ENCODE measurements at regions not wholly inside any gene's neighbourhood (a gene's known extent, or its start where the extent isn't known, plus 50 kb on each side); places are given as distances from the start of the nearest gene placed in this dataset.

DNA sequence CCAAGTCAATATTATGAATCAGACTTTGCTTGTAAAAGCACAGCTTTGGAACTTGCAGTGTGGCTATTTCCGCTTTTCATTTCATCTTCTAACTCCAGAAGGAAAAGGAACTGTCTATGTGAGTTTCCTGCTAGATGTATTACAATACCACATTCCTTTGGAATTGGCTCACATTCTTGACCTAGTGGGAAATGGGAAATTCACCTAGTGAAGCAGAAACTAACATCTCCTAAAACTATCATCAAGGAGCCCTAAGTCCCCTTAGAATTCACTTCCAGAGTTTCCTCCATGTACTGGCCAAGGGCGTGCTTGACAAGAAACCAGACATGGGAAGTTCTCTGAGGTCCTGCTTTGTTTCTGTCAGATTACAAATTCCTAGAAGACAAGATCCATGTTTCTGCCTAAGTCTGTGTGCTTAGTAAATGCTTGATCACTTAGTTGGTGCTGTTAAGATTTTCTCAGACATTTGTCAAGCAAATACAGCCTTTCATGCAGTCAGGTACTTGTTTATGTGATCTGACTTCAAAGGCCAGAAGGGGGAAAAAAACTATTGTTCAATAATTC is 275.7 kb upstream of the FN1 start:
- DNase-seq: no peak

DNA sequence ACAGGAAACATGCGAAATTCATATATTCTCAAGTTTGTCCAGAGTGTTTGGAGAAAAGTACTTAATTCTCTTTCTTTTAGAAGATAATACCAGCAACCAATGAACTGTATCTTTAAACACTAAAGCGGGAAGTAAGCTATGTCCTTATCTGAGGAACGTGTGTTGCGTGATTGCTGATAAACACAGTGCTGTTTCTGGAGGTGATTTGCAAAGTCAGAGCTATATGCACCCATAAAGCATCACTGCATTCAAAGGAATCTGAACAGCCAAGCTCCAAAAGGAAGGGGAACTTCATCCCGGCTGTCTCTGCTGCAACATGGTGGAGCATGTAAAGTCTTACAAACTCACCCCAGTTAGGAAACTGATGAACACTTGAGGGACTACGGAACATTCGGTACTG is 271.7 kb upstream of the FN1 start:
- no peak for DNase-seq

DNA sequence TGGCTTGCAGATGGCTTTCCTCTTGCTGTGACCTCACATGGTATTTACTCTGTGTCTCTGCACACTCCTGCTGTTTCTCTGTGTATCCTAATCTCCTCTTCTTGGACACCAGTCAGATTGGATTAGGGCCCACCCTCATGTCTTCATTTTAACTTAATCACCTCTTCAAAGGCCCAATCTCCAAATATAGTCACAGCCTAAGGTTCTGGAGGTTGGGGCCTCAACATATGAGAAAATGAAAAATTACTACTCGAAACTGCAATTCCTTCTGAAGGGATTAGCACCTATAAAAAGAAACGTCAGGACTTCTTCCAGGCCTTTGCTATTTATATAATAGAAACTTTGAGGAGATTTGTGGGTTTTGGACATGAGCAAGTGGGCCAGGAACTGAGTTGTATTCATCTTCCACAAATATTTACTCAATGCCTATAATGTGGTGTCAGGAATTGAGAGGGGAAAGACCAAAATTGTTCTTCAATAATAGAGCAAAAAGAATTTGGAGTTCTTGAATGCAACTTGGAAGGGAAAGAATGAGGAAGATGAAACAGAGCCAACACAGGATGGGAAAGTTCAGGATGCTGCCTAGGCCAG is 270.0 kb upstream of the FN1 start:
- peak in 1 of 2 experiments; percentile 39 for DNase-seq

DNA sequence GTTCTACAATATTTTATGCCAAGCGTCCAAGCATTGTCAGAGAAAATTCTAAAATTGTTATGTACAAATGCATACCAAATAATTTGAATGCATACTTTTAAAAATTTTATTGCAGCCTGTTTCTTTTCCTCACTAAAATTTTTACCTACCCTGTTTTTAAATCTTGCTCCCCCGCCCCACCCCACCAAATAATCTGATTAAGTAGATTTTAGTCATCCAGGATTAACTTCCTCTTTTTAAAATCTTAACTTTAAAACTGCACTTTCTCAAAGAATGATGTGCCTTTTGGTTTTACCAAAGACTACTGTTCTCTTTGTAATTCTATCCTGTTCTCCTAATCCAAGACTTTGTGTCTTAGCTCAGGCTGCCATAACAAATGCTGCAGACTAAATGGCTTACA is 269.4 kb upstream of the FN1 start:
- DNase-seq: no peak

DNA sequence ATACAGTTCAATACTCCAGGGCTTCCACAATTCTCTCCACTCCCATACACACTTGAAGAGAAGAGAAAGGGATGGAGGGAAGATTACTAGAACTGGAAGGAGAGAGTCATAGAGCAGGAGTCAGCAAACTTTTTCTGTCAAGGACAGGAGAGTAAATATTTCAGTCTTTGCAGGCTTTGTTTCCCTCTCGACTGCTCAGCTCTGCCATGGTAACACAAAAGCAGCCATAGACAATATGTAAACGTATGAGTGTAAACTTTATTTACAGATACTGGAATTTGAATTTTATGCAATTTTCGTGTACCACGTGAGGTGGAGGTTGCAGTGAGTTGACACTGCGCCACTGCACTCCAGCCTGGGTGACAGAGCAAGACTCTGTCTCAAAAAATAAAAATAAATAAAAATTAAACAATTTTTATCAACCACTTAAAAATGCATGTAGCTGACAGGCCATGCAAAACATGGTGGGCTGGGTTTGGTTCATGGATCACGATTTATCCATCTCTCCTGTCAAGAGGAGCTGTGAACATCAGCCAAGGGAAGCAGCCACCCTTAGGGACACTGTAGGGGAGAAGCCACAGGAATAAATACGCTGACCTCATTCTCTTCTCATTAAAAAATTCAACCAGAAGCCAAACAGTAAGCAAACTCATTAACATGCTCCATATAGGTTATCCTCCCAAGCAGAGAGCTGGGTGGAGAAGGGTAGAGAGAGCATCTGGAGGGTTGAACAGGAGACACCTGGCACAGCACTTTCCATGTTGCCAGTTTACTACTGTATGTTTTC is 266.4 kb upstream of the FN1 start:
- no peak for DNase-seq

DNA sequence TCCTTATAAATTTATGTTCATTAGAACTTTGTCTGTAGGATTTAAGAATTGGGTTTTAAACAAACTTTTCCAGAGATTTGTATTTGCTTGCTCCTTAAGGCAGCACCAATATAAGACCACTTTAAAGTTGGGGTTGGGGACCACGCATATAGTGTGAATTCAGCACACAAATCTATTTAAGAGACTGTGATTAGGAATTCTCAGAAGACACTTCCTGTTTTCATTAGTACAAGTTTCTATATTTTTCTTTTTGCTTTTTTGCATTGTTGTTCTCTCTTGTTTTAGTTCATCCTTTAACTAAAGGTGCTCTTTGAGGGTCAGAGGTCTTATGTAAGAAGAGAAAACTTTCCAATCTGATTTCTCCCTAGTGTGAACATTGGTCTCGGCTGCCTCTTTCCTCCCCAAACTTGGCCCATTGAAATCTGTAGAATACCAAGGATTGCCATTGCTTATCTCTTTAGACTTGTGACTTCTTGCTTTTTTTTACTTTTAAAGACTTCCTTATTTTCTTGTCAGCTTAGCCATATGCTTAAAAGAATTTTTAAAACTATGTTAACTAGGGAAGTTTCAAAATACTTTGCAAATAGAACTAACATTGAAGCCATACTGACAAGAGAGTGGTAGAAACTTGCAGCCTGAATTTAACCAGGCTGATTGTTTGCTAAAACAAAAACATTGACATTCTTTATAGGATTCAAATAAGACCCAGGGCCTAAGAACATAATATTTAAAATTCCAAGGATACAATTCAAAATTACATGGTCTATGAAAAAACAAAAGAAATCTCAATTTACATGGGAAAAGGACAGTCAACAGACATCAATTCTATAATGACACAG is 264.1 kb upstream of the FN1 start:
- no peak for DNase-seq

DNA sequence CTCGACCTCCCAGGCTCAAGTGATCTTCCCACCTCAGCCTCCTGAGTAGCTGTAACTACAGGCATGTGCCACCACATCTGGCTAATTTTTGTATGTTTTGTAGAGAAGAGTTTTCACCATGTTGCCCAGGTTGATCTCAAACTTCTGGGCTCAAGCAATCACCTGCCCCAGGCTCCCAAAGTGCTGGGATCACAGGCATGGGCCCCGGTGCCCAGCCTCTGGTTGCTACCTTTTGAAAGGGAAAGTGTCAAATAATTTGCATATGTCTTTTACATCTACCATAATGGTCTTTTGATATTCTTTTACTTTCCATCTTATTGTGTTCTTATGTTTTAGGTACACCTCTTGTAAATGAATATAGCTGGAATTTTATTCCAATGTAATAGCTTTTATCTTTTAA is 263.1 kb upstream of the FN1 start:
- DNase-seq: no peak

DNA sequence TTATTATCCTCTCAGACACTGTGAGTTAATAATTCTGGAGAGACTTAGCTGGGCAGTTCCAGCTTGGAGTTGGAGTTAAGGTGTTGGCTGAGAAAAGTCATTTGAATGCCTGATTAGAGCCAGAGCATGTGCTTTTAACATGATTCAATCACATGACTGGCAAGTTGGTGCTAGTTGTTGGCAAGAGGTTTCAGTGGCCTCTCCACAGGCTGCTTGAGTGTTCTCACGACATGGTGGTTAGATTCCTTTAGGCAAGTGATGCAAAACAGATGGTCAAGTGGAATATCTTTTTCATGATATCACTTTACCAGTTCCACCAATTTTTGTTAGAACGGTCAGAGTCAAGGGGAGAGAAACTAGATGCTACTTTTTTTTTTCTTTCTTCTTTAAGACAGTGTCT is 262.7 kb upstream of the FN1 start:
- peak in 1 of 2 experiments; percentile 66 for DNase-seq

DNA sequence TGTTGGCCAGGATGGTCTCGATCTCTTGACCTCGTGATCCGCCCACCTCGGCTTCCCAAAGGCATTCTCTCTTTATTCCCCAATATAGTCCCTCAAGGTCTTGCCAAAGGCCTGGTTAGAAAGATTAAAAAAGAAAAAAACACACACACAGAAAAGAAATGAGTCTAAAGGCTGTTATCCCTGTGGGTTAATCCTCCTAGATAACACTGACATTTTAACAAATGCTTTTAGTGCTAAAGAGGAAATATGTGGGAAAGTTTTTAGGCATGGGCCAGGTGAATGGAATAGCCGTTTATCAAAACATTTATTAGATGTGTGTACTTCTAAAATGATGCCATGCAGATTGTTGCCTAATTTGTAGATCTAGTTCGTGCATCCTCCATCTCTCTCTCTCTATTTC is 261.6 kb upstream of the FN1 start:
- no peak for DNase-seq

DNA sequence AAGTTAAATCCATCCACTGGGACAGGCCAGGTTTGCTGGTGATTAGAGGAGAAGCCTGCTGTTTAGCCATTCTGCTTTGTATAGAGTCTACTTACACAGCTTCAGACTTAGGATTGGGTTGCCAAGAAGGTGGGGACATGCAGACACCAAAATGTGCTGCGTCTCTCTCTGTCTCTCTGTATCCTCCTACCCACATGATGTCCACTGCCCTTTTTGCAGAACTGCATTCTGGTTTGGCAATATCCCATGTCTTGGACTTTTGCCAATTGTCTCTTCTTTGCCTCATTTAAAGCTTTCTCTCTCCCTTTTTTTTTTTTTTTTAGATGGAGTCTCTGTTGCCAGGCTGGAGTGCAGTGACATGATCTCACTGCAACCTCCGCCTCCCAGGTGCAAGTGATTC is 261.1 kb upstream of the FN1 start:
- peak in 1 of 2 experiments; percentile 12 for DNase-seq

DNA sequence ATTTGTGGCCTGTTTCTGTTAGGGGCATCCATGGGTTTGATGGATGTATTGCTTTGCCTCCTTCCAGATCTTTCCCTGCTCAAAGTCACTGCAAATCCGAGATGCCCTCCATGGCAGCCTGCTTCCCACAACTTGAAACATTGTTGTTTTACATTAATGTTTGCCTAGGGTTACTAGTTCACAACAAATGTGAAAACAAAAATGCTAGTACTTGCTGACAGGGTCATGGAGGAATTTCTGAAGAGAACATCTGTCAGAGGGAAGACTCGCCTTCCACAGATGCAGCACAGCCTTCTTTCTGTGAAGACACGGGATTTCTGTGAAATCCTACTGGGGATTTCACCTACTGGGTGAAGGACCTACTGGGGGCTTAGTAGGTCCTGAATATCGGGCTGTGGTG is 260.0 kb upstream of the FN1 start:
- DNase-seq: no peak

DNA sequence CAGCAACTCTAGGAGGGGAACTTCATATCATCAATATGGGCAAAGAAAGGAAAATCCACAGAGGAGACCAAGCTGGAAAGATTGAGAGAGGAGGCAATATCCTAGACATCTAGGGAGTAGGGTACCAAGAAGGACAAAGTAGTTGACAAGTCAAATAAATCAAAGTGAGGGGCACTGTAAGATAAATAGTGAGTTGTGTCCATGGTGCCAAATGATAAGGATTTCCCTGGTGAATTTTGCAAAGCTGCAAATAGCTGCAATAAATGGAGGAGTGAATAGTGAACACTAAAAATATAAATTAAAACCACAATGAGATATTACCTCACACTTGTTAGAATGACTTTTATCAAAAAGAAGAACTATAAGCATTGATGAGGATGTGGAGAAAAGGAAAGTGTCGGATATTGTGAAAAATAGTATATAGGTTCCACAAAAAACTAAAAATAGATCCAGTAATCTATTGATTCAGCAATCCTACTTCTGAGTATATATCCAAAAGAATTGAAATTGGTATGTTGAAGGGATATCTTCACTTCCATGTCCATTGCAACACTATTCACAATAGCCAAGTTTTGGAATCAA is 258.2 kb upstream of the FN1 start:
- no peak for DNase-seq

DNA sequence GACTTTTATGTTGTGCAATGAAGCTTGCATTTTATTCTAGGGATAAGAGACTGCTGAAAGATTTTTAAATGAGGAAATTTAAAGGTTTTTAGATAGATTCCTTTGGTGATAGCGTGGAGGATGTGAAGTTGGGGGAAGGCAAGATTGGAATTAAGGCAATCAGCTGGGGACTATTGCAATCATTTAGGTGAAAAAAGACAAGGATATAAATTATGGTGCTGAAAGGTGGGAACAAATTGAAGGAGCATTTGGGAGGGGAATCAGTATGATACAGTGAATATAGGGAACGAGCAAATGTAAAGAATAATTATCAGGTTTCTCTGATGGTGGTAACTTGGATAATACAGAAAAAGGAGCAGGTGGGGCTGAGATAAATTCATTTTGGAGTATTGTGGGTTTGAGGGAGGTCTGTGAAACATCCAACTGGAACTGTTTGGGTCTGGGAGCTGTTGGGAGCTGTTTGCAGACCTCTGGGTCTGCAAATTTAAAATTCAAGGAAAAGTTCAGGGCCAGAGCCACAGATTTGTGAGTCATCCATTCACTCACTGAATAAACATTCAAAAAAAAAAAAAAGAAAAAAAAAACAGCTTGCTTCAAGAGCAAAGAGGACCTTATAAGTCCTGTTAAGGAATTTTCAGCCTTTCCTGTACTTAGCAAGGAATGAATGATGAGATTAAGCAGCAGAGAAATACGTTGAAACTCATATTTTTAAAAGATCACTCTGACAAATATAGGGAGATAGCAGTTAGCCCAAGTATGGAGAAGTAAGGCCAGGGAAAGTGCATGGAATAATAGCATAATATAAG is 257.5 kb upstream of the FN1 start:
- peak in 1 of 2 experiments; percentile 8 for DNase-seq

DNA sequence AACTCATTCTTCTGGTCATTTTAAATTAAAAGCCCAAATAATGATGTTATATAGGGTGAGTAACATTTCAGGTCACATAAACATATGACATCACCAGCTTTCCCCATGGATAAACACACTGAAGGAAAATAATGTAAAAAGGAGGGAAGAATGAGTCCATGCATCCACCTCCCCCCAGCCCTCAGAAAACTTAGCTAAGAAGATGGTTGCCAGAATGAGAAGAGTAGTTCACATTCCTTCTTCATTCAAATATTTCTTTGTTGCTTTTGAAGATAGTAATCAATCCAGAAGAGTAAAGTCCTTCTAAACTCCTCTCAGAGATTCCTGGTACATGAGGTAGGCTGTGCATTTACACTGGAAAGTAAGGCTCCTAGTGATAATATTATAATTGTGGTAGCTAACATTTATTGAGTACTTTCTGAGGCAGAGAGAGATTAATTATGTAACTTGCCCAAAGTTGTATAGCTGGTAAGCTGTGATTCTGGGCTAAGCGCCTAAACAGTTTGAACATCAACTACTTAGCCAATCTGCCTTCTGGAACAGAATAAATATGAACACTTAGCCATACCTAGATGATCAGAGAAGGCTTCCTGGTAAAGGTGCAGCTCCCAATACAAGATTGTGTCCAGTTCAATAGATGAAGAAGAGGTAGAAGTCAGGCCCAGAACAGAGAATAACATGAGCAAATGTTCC is 256.7 kb upstream of the FN1 start:
- peak in 1 of 2 experiments; percentile 17 for DNase-seq

DNA sequence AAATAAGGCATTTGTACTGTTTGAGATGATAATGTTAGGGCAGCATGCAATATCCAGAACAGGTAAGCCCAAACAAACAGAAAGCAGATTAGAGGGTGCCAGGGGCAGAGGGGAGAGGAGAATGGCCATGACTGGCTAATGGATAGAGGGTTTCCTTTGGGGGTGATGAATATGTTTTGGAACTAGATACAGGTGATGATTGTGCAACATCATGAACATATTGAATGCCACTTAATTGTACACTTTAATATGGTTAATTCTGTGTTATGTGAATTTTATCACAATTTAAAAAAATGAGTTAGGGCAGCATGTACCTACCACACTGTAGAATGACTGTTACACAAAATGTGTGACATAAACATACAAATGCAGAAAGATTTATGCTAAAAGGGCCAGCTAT is 255.5 kb upstream of the FN1 start:
- no peak for DNase-seq

DNA sequence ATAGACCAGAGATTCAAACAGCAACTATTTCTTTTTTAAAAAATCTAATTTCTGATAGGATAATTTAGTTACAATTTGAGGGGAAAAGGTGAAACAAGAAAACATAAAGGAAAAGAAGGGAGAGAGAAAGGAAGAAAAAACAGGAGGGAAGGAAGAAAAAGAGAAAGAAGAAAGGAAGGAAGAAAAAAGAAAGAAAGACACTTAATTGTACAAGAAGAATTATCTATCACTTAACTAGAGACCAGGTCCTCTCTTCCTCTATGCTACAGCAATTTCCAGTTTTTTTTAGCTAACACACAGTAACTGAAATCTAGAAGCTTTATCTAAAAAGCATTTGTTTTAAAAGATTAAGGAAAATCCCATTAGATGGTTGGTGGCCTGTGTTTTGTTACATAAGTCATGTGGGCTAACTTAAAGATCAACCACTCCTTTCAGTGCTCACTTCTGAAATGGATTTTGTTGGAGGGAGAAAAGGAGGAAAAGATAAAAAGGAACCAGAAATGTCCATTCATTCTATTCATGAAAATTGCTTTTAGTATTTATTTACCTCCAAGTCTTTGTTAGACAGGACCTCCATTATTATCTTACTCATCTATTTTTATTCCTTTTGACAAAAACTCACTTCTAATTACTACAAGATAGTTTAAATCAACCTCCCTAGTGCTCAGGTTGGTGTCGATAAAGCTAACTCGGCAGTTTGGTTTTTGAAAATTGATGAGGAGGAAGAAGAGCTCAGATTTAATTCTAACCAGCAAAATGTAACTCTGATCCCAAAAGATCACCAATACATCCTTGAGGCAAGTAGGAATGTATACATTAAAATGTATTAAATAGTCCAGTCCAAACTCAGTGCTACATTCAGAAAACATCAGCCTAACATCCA is 251.5 kb upstream of the FN1 start:
- no peak for DNase-seq

DNA sequence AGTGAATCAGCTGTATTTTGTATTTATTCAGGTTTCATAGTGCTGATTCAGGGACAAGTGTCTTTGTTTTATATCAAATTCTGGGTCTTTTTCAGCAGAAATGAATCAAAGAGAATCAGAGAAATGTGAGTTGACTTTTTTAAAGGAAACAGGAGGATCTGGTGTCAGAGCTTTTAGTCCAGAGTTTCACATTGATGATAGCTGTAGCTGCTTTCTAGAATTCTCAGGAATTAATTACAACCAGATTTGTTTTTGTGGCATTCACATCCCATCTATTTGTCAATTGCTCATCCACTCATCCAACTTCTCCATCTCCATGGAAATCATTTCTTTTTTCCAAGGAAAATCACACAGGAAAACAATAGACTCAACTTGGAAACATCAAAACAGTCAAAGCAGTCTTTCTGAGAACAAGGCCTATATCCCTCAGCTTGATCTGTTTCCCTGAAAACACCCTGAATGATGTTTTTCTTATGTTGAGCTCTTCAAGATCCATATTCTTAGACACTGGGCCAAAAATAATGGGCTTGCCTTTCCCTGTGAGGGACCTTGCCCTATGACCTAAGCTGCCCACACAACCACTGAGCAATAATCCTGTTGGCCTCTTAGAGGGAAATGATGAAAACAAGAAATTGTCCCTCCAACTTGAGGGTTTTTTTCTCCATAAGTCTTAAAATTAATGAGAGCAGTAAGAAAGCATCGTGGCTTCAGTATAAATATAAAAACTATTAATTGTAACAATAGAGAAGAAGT is 249.5 kb upstream of the FN1 start:
- DNase-seq: no peak

DNA sequence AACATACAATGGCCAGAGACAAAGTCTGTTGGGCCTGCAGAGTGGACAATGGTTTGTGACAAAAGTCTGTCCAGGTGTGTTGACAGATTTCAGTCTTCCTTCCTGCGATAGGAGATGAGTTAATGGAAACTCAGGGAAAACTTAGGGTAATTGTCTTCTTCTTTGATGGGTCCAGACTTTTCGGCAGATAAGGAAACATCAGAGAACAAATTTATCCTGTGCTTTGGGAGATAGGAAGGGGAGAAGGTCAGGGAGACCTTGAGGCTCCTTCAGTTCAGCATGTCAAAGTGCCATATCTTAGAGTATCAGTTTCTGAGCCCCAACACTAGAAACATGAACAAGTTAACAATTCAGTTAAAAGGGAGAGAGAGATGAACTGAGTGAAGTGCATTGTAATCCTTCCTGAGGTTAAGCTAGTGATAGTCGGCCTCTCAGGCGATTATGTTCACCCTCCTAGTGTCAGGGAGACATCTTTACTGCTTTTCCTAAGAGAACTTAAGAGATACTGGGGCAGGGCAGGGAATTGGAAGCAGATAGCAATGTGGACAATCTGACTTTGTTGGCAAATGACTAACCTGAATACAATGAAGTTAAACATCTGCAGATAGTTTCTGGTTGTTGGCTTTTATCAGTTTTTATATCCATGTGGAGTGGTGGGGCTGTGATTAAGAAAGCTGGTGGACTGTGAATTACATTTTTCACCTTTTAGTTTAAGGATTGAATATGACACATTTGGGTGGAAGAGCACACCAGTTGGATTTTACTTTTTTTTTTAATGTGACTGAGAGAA is 248.8 kb upstream of the FN1 start:
- no peak for DNase-seq

DNA sequence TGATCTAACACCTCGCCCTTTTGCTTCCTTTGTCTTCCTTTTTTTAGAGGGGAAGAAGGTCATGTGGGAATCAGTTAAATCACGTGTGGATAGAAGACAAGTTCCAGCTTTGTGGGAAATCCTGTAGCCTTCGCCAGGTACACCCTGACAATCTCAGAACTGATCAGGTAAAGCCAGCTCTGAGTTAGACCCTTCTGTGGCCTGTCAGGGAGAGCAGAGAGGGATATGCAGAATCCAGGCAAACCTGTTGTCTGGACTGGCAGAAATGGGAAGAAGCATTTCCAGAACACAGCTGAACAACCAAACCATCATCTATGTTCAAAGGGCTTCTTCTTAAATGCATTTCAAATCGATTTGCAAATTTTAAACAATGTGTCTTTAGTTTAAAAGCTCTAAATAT is 247.4 kb upstream of the FN1 start:
- no peak for DNase-seq

Data from NCI-H446 (cell line).